ENCODE measurements at regions not wholly inside any gene's neighbourhood (a gene's known extent, or its start where the extent isn't known, plus 50 kb on each side); places are given as distances from the start of the nearest gene placed in this dataset.

- ChIA-PET CTCF (no interaction called here), POLR2A (ENCODE audit: low non-redundant PET) (no interaction called here)
- H3K27ac ChIP-seq: no peak overlapping the region
- no peak for TF ChIP-seq CTCF (conservative IDR thresholded peaks at IDR 0.05; ENCODE audit: low read depth)
- DNase-seq (ENCODE audit: low spot score): no peak
These were observed 1154.5 kb downstream of the AACS start for GRCh38 chr12:126219654-126220279.

GRCh38 chr12:126224032-126224431, 1158.8 kb downstream of the AACS start:
- CTCF ChIA-PET: interaction anchor here (0.6 kb wide), 1 partner anchor 1183 kb away, joined by 3 read pairs; no protein-coding TSS in a partner anchor
- POLR2A ChIA-PET (ENCODE audit: low non-redundant PET): no interaction called here
- TF ChIP-seq CTCF (conservative IDR thresholded peaks at IDR 0.05; ENCODE audit: low read depth): no peak
- H3K27ac ChIP-seq: no peak overlapping the region
- DNase-seq (ENCODE audit: low spot score): no peak

GRCh38 chr12:126228936-126229335, 1163.7 kb downstream of the AACS start:
- ChIA-PET POLR2A (ENCODE audit: low non-redundant PET) (no interaction called here), CTCF (interaction anchor here (0.7 kb wide), 1 partner anchor 351 kb away, joined by 3 read pairs; no protein-coding TSS in a partner anchor)
- H3K27ac ChIP-seq: no peak overlapping the region
- TF ChIP-seq CTCF (conservative IDR thresholded peaks at IDR 0.05; ENCODE audit: low read depth): no peak
- no peak for DNase-seq (ENCODE audit: low spot score)

- ChIA-PET CTCF (interaction anchor here (1.4 kb wide), 1 partner anchor 515 kb away, joined by 3 read pairs; no protein-coding TSS in a partner anchor), POLR2A (ENCODE audit: low non-redundant PET) (no interaction called here)
These were observed 1167.5 kb downstream of the AACS start for GRCh38 chr12:126232711-126233110.

GRCh38 chr12:126233625-126234024, 1168.4 kb downstream of the AACS start:
- CTCF ChIA-PET: interaction anchor here (1.4 kb wide), 1 partner anchor 514 kb away, joined by 3 read pairs; no protein-coding TSS in a partner anchor
- no peak for TF ChIP-seq CTCF (conservative IDR thresholded peaks at IDR 0.05; ENCODE audit: low read depth)
- POLR2A ChIA-PET (ENCODE audit: low non-redundant PET): no interaction called here
- no peak for DNase-seq (ENCODE audit: low spot score)
- H3K27ac ChIP-seq: no peak overlapping the region

More at GRCh38 chr12:126232711-126233110, 1167.5 kb downstream of the AACS start:
- no peak overlapping the region for H3K27ac ChIP-seq
- no peak for TF ChIP-seq CTCF (conservative IDR thresholded peaks at IDR 0.05; ENCODE audit: low read depth)
- no peak for DNase-seq (ENCODE audit: low spot score)

- TF ChIP-seq CTCF (conservative IDR thresholded peaks at IDR 0.05; ENCODE audit: low read depth): no peak
- no peak overlapping the region for H3K27ac ChIP-seq
- ChIA-PET CTCF (no interaction called here), POLR2A (ENCODE audit: low non-redundant PET) (no interaction called here)
- no peak for DNase-seq (ENCODE audit: low spot score)
These were observed 1178.7 kb downstream of the AACS start for GRCh38 chr12:126243814-126244440.

Data from RWPE1 (cell line).